Choroid plexus epithelial cell (primary cell): ENCODE measurements at regions not wholly inside any gene's neighbourhood (a gene's known extent, or its start where the extent isn't known, plus 50 kb on each side); places are given as distances from the start of the nearest gene placed in this dataset.
"Not testable (repeated sequence)": the region's sequence is repeated elsewhere in the genome, so short reads cannot be mapped to it uniquely, and the experiment has no call there.

ENCODE experiments used
- DNase-seq: peaks from one replicate; pipeline ENCODE4 v3.0.0-alpha.2; 2010; ENCODE audit warnings: low read depth
- H3K4me3 ChIP-seq: 2 replicates; pipeline ENCODE4 v1.5.1; 2011; ENCODE audit warnings: low read depth, mild to moderate bottlenecking, control low read depth, low read length, moderate library complexity
- TF ChIP-seq, protein P1 (sequence below): conservative IDR thresholded peaks from 2 replicates; pipeline ENCODE4 v1.5.1; 2011; ENCODE audit warnings: low read depth, mild to moderate bottlenecking, control low read depth, inconsistent platforms, low read length, moderate library complexity

GRCh38 chrX:75623535-75623934 is 100.7 kb upstream of the ZDHHC15 start:
- no peak overlapping the region for H3K4me3 ChIP-seq
- DNase-seq, result peak; percentile 1
- TF ChIP-seq, protein P1, sequence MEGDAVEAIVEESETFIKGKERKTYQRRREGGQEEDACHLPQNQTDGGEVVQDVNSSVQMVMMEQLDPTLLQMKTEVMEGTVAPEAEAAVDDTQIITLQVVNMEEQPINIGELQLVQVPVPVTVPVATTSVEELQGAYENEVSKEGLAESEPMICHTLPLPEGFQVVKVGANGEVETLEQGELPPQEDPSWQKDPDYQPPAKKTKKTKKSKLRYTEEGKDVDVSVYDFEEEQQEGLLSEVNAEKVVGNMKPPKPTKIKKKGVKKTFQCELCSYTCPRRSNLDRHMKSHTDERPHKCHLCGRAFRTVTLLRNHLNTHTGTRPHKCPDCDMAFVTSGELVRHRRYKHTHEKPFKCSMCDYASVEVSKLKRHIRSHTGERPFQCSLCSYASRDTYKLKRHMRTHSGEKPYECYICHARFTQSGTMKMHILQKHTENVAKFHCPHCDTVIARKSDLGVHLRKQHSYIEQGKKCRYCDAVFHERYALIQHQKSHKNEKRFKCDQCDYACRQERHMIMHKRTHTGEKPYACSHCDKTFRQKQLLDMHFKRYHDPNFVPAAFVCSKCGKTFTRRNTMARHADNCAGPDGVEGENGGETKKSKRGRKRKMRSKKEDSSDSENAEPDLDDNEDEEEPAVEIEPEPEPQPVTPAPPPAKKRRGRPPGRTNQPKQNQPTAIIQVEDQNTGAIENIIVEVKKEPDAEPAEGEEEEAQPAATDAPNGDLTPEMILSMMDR, result peak; percentile 2

GRCh38 chrX:75609406-75609805 is 86.6 kb upstream of the ZDHHC15 start:
- TF ChIP-seq, protein P1, result no peak
- no peak overlapping the region for H3K4me3 ChIP-seq
- DNase-seq, result no peak

- H3K4me3 ChIP-seq, result no peak overlapping the region
- TF ChIP-seq, protein P1, result peak; percentile 46
- DNase-seq, result peak; percentile 47
Measured at GRCh38 chrX:75603833-75604232, 81.0 kb upstream of the ZDHHC15 start.

DNA sequence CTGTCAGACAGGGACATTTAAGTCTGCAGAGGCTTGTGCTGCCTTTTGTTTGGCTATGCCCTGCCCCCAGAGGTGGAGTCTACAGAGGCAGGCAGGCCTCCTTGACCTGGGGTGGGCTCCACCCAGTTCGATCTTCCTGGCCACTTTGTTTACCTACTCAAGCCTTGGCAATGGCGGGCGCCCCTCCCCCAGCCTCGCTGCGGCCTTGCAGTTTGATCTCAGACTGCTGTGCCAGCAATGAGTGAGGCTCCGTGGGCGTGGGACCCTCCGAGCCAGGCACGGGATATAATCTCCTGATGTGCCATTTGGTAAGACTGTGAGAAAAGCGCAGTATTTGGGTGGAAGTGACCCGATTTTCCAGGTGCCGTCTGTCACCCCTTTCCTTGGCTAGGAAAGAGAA is 79.2 kb upstream of the ZDHHC15 start:
- not testable (repeated sequence) for H3K4me3 ChIP-seq, DNase-seq

DNA sequence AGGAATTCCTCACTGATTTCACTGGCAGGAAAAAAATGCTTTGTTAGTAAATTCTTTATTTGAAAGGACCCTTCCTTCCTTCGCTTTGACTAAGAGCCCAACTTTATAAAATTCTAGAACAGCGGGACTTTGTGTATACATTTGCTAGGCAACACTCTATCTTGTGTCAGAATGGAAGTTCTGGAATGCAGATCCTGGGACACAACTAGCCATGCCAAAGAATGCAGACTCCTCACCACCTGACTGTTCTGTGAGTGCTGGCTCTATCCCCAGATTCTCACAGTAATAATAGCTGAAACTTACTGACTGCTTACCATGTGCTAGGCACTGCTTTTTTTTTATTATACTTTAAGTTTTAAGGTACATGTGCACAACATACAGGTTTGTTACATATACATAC is 73.3 kb upstream of the ZDHHC15 start:
- H3K4me3 ChIP-seq, result no peak overlapping the region
- peak; percentile 16 for DNase-seq
- TF ChIP-seq, protein P1, result no peak

DNA sequence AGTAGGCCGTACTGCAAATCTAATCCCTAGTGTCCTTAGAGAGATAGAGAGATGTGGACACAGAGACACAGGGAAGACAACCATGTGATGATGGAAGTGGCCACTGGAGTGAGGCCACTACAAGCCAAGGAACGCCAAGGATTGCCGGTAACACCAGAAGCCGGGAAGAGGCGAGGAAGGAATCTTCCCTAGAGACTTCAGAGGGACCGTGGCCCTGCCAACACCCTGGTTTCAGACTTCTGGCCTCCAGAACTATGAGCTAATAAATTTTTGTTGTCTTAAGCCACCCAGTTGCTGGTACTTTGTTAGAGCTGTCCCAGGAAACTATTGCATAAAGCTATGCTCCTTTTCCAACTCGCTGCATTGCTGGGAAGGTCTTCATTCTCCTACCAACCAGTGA is 70.3 kb upstream of the ZDHHC15 start:
- not testable (repeated sequence) for DNase-seq, H3K4me3 ChIP-seq

- DNase-seq, result no peak
- TF ChIP-seq, protein P1, result no peak
- H3K4me3 ChIP-seq, result no peak overlapping the region
Measured at GRCh38 chrX:75582511-75582910, 59.7 kb upstream of the ZDHHC15 start.
